Body of pancreas (tissue), 4 donors: ENCODE measurements at regions not wholly inside any gene's neighbourhood (a gene's known extent, or its start where the extent isn't known, plus 50 kb on each side); places are given as distances from the start of the nearest gene placed in this dataset.
"Not testable (repeated sequence)": the region's sequence is repeated elsewhere in the genome, so short reads cannot be mapped to it uniquely, and the experiment has no call there.

Source experiments
- POLR2A ChIP-seq, 3 donors: fragments of 450-650 bp; IDR thresholded peaks; one replicate each; pipeline ENCODE4 v1.6.1; 2016; ENCODE audit warnings: antibody characterized with exemption in 3 of 3, mild to moderate bottlenecking in 2 of 3
- TF ChIP-seq, protein P1 (sequence below), 7 experiments: fragments of 450-650 bp in 4 of 7; fragments of 200-600 bp in 3 of 7; sonication (generic) in 3 of 7; IDR thresholded peaks; one replicate each; pipeline ENCODE4 v1.5.1; 2016 to 2019; ENCODE audit warnings: antibody characterized with exemption in 7 of 7

DNA sequence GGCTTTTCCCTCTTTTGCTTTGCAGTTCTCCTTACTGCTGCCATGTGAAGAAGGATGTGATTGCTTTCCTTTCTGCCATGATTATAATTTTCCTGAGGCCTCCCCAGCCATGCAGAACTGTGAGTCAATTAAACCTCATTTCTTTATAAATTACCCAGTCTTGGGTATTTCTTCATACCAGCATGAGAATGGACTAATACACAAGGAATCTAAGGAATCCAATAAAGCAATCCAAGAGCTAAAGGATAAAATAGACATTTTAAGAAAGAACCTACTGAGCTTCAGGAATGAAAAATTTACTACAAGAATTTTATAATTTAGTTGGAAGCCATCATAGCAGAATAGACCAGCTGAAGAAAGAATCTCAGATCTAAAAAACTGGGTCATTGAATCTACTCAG, 808.3 kb downstream of the SLITRK1 start:
- TF ChIP-seq, protein P1, sequence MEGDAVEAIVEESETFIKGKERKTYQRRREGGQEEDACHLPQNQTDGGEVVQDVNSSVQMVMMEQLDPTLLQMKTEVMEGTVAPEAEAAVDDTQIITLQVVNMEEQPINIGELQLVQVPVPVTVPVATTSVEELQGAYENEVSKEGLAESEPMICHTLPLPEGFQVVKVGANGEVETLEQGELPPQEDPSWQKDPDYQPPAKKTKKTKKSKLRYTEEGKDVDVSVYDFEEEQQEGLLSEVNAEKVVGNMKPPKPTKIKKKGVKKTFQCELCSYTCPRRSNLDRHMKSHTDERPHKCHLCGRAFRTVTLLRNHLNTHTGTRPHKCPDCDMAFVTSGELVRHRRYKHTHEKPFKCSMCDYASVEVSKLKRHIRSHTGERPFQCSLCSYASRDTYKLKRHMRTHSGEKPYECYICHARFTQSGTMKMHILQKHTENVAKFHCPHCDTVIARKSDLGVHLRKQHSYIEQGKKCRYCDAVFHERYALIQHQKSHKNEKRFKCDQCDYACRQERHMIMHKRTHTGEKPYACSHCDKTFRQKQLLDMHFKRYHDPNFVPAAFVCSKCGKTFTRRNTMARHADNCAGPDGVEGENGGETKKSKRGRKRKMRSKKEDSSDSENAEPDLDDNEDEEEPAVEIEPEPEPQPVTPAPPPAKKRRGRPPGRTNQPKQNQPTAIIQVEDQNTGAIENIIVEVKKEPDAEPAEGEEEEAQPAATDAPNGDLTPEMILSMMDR (IDR thresholded peaks at IDR 0.05) = not testable (repeated sequence)
- not testable (repeated sequence) for TF ChIP-seq POLR2A (IDR thresholded peaks at IDR 0.05)
